SU-DHL-6 (cell line): ENCODE measurements at regions not wholly inside any gene's neighbourhood (a gene's known extent, or its start where the extent isn't known, plus 50 kb on each side); places are given as distances from the start of the nearest gene placed in this dataset.

Source experiments
- CTCF ChIP-seq: fragments of 200-600 bp; sonication (generic); IDR thresholded peaks from one replicate; pipeline ENCODE4 v1.5.1; 2017; ENCODE audit warnings: antibody characterized with exemption, mild to moderate bottlenecking, low read length, moderate library complexity; ENCODE audit not compliant: insufficient read depth, poor library complexity, severe bottlenecking
- EZH2phosphoT487 ChIP-seq: fragments of 200-600 bp; sonication (generic), shearing (Covaris generic); conservative IDR thresholded peaks from 2 replicates; pipeline ENCODE4 v1.6.1; 2018; ENCODE audit warnings: mild to moderate bottlenecking, antibody characterized with exemption, low read length, moderate library complexity, mixed read lengths

DNA sequence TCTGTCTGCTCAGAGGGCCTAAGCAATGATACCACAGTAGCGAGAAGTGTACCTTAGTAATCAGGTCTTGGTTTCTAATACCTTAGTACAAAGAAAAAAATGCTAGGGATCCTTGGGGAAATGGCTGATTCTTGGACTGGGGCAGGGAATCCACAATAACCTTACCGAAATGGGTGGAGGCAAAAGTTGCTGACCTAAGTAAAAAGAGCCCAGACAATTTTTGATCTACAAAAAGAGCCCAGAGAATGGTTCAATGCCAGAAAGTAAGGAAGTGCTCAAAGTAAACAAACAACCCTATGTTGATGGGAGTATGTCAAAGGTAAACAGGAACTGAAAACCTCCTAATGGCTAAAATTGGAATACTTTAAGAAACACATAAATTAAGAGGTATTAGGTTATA lies 130.1 kb upstream of the MAGEB18 start:
- no peak for TF ChIP-seq CTCF
- no peak for TF ChIP-seq EZH2phosphoT487
